H1 (cell line): ENCODE measurements at regions not wholly inside any gene's neighbourhood (a gene's known extent, or its start where the extent isn't known, plus 50 kb on each side); places are given as distances from the start of the nearest gene placed in this dataset.

Experiments
- BCL11A ChIP-seq, 2 experiments: IDR thresholded peaks; one replicate each; pipeline ENCODE4 v1.6.1; 2011; ENCODE audit warnings: low read depth in 2 of 2, low read length in 2 of 2, mild to moderate bottlenecking in 2 of 2
- EP300 ChIP-seq, 2 experiments: IDR thresholded peaks; 1 replicate in 1 of 2; 2 replicates in 1 of 2; pipeline ENCODE4 v1.6.1; 2011 to 2012; ENCODE audit warnings: low read depth in 2 of 2, low read length in 2 of 2, mild to moderate bottlenecking in 2 of 2, borderline replicate concordance in 1 of 2, inconsistent platforms in 1 of 2, moderate library complexity in 1 of 2
- EZH2 ChIP-seq: fragments of 200-600 bp; sonication (generic); IDR thresholded peaks from 2 replicates; pipeline ENCODE4 v1.7.1; 2012; ENCODE audit warnings: low read depth, mild to moderate bottlenecking, moderate library complexity, low read length, inconsistent platforms; ENCODE audit not compliant: severe bottlenecking
- JUN ChIP-seq: IDR thresholded peaks from 2 replicates; pipeline ENCODE4 v1.6.1; 2011; ENCODE audit warnings: low read depth, mild to moderate bottlenecking, improper control_type of control experiment, low read length
- JUND ChIP-seq: IDR thresholded peaks from 2 replicates; pipeline ENCODE4 v1.6.1; 2011; ENCODE audit warnings: mild to moderate bottlenecking, improper control_type of control experiment, low read length
- KDM1A ChIP-seq: fragments of 200-600, 300-600 bp; sonication (generic); IDR thresholded peaks from 2 replicates; pipeline ENCODE4 v1.7.1; 2016; ENCODE audit warnings: mild to moderate bottlenecking, low read length, borderline replicate concordance
- MAFK ChIP-seq: IDR thresholded peaks from 2 replicates; pipeline ENCODE4 v1.6.1; 2012; ENCODE audit warnings: low read depth, mild to moderate bottlenecking, improper control_type of control experiment, low read length
- POLR2A ChIP-seq, 2 experiments: IDR thresholded peaks; 1 replicate in 1 of 2; 2 replicates in 1 of 2; pipeline ENCODE4 v1.6.1; 2011; ENCODE audit warnings: low read depth in 2 of 2, low read length in 2 of 2, mild to moderate bottlenecking in 2 of 2; ENCODE audit errors: control extremely low read depth in 1 of 2
- RXRA ChIP-seq: IDR thresholded peaks from 2 replicates; pipeline ENCODE4 v1.6.1; 2011; ENCODE audit warnings: low read depth, mild to moderate bottlenecking, low read length, moderate library complexity; ENCODE audit not compliant: insufficient read depth
- SIN3A ChIP-seq, 2 experiments: IDR thresholded peaks in 1 of 2; conservative IDR thresholded peaks in 1 of 2; 2 replicates each; pipeline ENCODE4 v1.6.1; 2011 to 2012; ENCODE audit warnings: low read length in 2 of 2, improper control_type of control experiment in 1 of 2, low read depth in 1 of 2, mild to moderate bottlenecking in 1 of 2
- TAF1 ChIP-seq: IDR thresholded peaks from 2 replicates; pipeline ENCODE4 v1.6.1; 2011; ENCODE audit warnings: mild to moderate bottlenecking, low read depth, low read length
- TF ChIP-seq, protein P1 (sequence below), 3 experiments: IDR thresholded peaks; 1 replicate in 2 of 3; 2 replicates in 1 of 3; pipeline versions ENCODE4 v1.5.1 to v1.6.1; 2011; ENCODE audit warnings: low read length in 3 of 3, mild to moderate bottlenecking in 3 of 3, inconsistent platforms in 2 of 3, low read depth in 1 of 3, moderate library complexity in 1 of 3; ENCODE audit not compliant: insufficient read depth in 1 of 3; ENCODE audit errors: control extremely low read depth in 1 of 3
- TF ChIP-seq, protein P2 (sequence below): IDR thresholded peaks from 2 replicates; pipeline ENCODE4 v1.6.1; 2011; ENCODE audit warnings: low read depth, mild to moderate bottlenecking, low read length; ENCODE audit not compliant: insufficient read depth
- TF ChIP-seq, protein P3 (sequence below): IDR thresholded peaks from 2 replicates; pipeline ENCODE4 v1.6.1; 2011; ENCODE audit warnings: low read length, improper control_type of control experiment

DNA sequence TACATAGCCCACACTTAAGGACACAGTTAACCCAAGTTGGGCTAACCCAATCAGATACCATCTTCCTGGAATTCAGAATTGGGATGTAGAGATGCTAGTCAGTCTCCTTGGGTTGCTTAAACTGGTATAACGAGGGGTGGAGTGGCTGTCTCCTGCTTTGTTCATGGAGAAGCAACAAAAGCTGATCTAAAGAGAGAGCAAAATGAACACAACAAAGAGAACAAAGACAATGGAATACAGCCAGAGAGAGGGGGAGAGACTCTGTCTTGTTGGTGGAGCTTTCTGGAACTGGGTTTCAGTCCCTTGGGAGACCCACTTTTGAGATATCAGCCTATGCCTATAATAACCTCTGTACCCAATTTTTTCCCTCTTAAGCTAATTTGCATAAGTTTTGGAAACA is 138.1 kb downstream of the ATG4C start:
- TF ChIP-seq EZH2 (no peak), BCL11A (IDR thresholded peaks at IDR 0.05; ENCODE audit: low read depth in 2 of 2, low read length in 2 of 2) (no peak), POLR2A (IDR thresholded peaks at IDR 0.05; ENCODE audit: control extremely low read depth in 1 of 2, low read depth in 2 of 2, low read length in 2 of 2) (no peak), RXRA (no peak), JUND (no peak), KDM1A (no peak), MAFK (no peak), EP300 (IDR thresholded peaks at IDR 0.05; ENCODE audit: borderline replicate concordance in 1 of 2, low read depth in 2 of 2, low read length in 2 of 2) (no peak), SIN3A (conservative IDR thresholded peaks at IDR 0.05 in 1 of 2, IDR thresholded peaks at IDR 0.05 in 1 of 2; ENCODE audit: low read depth in 1 of 2, low read length in 2 of 2) (no peak), JUN (no peak), TAF1 (no peak)
- TF ChIP-seq, protein P1, sequence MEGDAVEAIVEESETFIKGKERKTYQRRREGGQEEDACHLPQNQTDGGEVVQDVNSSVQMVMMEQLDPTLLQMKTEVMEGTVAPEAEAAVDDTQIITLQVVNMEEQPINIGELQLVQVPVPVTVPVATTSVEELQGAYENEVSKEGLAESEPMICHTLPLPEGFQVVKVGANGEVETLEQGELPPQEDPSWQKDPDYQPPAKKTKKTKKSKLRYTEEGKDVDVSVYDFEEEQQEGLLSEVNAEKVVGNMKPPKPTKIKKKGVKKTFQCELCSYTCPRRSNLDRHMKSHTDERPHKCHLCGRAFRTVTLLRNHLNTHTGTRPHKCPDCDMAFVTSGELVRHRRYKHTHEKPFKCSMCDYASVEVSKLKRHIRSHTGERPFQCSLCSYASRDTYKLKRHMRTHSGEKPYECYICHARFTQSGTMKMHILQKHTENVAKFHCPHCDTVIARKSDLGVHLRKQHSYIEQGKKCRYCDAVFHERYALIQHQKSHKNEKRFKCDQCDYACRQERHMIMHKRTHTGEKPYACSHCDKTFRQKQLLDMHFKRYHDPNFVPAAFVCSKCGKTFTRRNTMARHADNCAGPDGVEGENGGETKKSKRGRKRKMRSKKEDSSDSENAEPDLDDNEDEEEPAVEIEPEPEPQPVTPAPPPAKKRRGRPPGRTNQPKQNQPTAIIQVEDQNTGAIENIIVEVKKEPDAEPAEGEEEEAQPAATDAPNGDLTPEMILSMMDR (IDR thresholded peaks at IDR 0.05; ENCODE audit: control extremely low read depth in 1 of 3, insufficient read depth in 1 of 3, low read depth in 1 of 3, low read length in 3 of 3), result no peak
- TF ChIP-seq, protein P2, sequence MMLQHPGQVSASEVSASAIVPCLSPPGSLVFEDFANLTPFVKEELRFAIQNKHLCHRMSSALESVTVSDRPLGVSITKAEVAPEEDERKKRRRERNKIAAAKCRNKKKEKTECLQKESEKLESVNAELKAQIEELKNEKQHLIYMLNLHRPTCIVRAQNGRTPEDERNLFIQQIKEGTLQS, result no peak
- TF ChIP-seq, protein P3, sequence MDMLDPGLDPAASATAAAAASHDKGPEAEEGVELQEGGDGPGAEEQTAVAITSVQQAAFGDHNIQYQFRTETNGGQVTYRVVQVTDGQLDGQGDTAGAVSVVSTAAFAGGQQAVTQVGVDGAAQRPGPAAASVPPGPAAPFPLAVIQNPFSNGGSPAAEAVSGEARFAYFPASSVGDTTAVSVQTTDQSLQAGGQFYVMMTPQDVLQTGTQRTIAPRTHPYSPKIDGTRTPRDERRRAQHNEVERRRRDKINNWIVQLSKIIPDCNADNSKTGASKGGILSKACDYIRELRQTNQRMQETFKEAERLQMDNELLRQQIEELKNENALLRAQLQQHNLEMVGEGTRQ, result no peak
